Rectal smooth muscle tissue (tissue), 1 donor: ENCODE measurements at regions not wholly inside any gene's neighbourhood (a gene's known extent, or its start where the extent isn't known, plus 50 kb on each side); places are given as distances from the start of the nearest gene placed in this dataset.

ENCODE experiments used
- H3K27ac ChIP-seq: one replicate; pipeline ENCODE4 v1.7.0; 2013; ENCODE audit warnings: low read depth, low read length, inconsistent platforms
- H3K27me3 ChIP-seq: one replicate; pipeline ENCODE4 v1.7.0; 2013; ENCODE audit warnings: low read length; ENCODE audit not compliant: control insufficient read depth, insufficient read depth
- H3K36me3 ChIP-seq: one replicate; pipeline ENCODE4 v1.7.0; 2013; ENCODE audit warnings: low read length; ENCODE audit not compliant: control insufficient read depth, insufficient read depth
- H3K4me1 ChIP-seq: one replicate; pipeline ENCODE4 v1.7.0; 2013; ENCODE audit warnings: low read length; ENCODE audit not compliant: control insufficient read depth, insufficient read depth
- H3K4me3 ChIP-seq: one replicate; pipeline ENCODE4 v1.7.0; 2013; ENCODE audit warnings: low read length
- H3K9ac ChIP-seq: one replicate; pipeline ENCODE4 v1.7.0; 2013; ENCODE audit warnings: low read length

DNA sequence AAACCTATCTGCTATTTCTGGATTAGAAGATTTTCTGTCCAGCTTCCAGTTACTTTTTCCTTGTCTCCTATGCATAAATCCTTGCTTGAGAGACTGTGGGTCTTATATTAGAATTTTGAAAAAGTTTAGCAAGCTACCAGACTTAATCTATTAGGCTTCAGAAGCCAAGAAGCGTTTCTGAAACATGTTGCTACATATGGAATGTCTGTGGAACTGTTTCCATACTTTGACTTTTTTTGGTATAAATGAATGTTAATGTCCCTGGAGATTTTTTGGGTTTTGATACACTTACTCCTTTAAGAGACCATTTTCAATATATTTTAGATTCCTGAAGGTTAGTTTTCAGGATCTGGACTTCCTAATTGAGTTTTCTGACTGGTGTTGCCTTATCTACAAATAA, 191.4 kb upstream of the SGCD start:
- H3K27me3 ChIP-seq = no peaks in the 10 kb centered on the region
- no peak overlapping the region for H3K4me3 ChIP-seq
- no peaks in the 10 kb centered on the region for H3K4me1 ChIP-seq
- no peak overlapping the region for H3K27ac ChIP-seq
- no peak overlapping the region for H3K9ac ChIP-seq
- H3K36me3 ChIP-seq = no peaks in the 10 kb centered on the region

DNA sequence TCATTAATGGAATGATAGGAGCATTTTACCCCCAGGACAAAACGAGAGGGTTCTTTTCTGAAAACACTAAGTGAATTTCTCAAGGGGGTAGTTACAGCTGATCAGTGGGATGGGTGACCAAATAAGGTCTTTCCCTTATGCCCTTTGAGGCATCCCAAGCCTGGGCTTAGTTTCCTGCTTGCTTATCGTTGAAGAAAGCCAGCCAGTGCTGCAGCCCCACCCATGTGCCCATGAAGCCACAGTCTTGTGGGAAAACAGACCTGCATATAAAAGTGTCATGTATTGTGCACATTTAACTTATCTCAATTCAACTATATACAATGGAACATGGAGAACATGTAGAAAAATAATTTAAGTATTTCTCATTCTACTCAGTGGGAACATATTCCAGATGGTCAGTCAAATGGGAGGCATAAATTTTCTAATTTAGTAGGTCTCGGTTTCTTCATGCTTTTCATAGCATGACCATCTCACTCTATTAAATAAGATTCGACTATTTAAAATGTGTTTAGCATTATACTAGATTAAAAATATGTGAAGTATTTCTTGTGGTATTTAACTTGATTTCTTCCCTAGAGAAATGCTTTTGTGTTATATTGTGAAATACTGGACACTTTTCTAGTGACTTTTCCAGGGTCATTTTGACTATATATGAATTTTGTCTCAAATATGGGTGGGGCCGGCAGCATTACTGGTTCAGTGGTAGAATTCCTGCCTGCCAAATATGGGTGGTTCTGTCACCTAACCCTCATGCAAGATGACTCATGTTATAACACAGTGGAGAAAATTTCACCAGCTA, 189.7 kb upstream of the SGCD start:
- H3K9ac ChIP-seq = no peak overlapping the region
- no peak overlapping the region for H3K27ac ChIP-seq
- no peak overlapping the region for H3K4me3 ChIP-seq
- H3K27me3 ChIP-seq = no peaks in the 10 kb centered on the region
- no peaks in the 10 kb centered on the region for H3K36me3 ChIP-seq
- H3K4me1 ChIP-seq = no peaks in the 10 kb centered on the region

GRCh38 chr5:156142867-156143266, 184.1 kb upstream of the SGCD start:
- Histone ChIP-seq H3K36me3 (no peaks in the 10 kb centered on the region), H3K4me3 (no peak overlapping the region), H3K4me1 (no peaks in the 10 kb centered on the region), H3K9ac (no peak overlapping the region), H3K27ac (no peak overlapping the region), H3K27me3 (no peaks in the 10 kb centered on the region)

DNA sequence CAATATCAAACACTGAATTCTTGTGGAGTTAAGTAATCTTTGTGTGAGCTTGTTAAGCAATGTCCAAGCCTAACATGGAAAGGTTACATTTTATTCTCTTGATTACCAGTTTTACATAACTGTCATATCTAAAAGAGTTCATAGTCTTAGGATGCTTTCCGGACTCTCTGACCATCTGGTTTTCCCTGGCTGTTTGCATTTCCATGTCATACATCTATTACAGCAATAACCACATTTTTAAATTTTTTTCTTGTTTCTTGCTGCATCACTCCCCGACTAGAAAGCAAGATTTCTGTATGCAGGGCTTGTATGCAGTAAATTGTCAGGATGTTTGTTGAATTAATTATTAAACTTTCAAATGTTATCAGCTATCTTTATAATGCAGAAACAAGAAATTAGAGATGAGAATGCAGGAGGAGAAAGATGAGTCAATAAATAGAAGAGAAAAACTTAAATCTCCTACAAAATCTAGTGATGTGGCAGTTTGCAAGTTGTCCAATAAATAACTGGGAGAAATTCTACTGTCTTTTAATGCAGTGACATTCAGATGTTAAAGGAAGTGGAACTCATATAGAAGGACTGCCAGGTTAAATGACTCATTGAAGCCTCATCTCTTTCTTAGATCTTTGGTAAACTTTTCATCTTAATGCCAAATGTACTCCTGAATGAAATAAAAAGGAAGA, 179.6 kb upstream of the SGCD start:
- H3K27ac ChIP-seq = no peak overlapping the region
- no peaks in the 10 kb centered on the region for H3K36me3 ChIP-seq
- no peaks in the 10 kb centered on the region for H3K4me1 ChIP-seq
- no peak overlapping the region for H3K4me3 ChIP-seq
- no peaks in the 10 kb centered on the region for H3K27me3 ChIP-seq
- H3K9ac ChIP-seq = no peak overlapping the region

DNA sequence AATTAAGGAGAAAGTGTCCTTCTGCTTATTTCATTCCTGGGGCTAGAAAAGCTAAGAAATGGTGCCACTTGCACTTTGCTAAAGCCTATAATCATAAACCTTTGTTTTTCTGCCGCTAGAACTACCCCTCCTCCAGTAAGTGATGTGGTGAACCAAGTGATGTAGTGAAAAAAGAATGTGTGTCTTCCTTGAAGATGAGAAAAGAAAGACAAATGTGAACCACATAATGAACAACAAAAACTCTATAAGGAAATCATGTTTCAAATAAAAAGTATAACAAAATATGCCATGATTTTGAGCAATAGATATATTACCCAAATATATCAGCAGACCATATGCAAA, 179.0 kb upstream of the SGCD start:
- H3K9ac ChIP-seq = no peak overlapping the region
- H3K27me3 ChIP-seq = no peaks in the 10 kb centered on the region
- no peak overlapping the region for H3K4me3 ChIP-seq
- no peaks in the 10 kb centered on the region for H3K4me1 ChIP-seq
- no peak overlapping the region for H3K27ac ChIP-seq
- H3K36me3 ChIP-seq = no peaks in the 10 kb centered on the region

DNA sequence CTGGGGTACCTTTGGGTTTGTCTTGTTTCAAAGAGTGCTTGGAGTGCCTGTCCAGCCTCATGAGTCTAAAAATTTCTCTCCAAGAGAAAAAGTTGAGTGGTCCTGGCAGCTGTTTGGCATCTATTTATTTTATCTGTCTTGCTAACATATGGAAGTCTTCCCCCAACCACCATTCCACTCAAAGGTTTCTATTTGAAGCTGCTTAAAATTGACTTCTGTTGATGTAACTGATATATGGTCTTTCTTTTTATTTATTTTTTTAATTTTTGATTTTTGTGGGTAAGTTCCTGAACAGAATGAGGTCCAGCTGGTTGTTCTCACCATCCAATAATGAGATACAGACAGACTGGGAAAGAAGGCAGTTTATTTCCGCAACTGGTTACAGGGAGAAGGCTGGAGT, 178.7 kb upstream of the SGCD start:
- no peak overlapping the region for H3K4me3 ChIP-seq
- no peaks in the 10 kb centered on the region for H3K27me3 ChIP-seq
- H3K9ac ChIP-seq = no peak overlapping the region
- H3K27ac ChIP-seq = no peak overlapping the region
- no peaks in the 10 kb centered on the region for H3K36me3 ChIP-seq
- no peaks in the 10 kb centered on the region for H3K4me1 ChIP-seq

DNA sequence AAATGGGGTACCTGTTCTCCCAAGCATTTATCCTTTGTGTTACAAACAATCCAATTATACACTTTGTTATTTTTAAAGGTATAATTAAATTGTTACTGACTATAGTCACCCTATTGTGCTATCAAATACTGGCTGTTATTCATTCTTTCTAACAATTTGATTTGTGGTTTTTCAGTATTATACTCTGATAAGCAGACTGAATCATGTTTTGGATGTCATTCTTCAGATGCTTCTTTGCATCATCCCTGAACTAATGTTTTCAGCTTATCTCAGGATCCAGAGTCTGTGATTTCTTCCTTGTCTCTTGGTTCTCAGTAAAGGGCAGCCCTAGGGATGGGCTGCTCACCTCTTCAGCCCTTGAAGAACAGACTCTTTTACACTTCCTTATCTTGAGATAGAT, 177.8 kb upstream of the SGCD start:
- Histone ChIP-seq H3K4me1 (no peaks in the 10 kb centered on the region), H3K36me3 (no peaks in the 10 kb centered on the region), H3K4me3 (no peak overlapping the region), H3K27me3 (no peaks in the 10 kb centered on the region), H3K9ac (no peak overlapping the region), H3K27ac (no peak overlapping the region)

- Histone ChIP-seq H3K4me3 (no peak overlapping the region), H3K4me1 (no peaks in the 10 kb centered on the region), H3K36me3 (no peaks in the 10 kb centered on the region), H3K27me3 (no peaks in the 10 kb centered on the region), H3K9ac (no peak overlapping the region), H3K27ac (no peak overlapping the region)
Measured at GRCh38 chr5:156153602-156154001, 173.4 kb upstream of the SGCD start.

- no peaks in the 10 kb centered on the region for H3K27me3 ChIP-seq
- H3K4me3 ChIP-seq = no peak overlapping the region
- no peak overlapping the region for H3K27ac ChIP-seq
- no peaks in the 10 kb centered on the region for H3K36me3 ChIP-seq
- H3K9ac ChIP-seq = no peak overlapping the region
- no peaks in the 10 kb centered on the region for H3K4me1 ChIP-seq
Measured at GRCh38 chr5:156154757-156155156, 172.2 kb upstream of the SGCD start.

- no peak overlapping the region for H3K4me3 ChIP-seq
- no peaks in the 10 kb centered on the region for H3K36me3 ChIP-seq
- H3K4me1 ChIP-seq = no peaks in the 10 kb centered on the region
- no peaks in the 10 kb centered on the region for H3K27me3 ChIP-seq
- H3K27ac ChIP-seq = no peak overlapping the region
- no peak overlapping the region for H3K9ac ChIP-seq
Measured at GRCh38 chr5:156155598-156155997, 171.4 kb upstream of the SGCD start.

- Histone ChIP-seq H3K9ac (no peak overlapping the region), H3K36me3 (no peaks in the 10 kb centered on the region)
Measured at GRCh38 chr5:156164306-156164705, 162.7 kb upstream of the SGCD start.

GRCh38 chr5:156169495-156169894, 157.5 kb upstream of the SGCD start:
- no peak overlapping the region for H3K27ac ChIP-seq
- no peak overlapping the region for H3K9ac ChIP-seq
- H3K27me3 ChIP-seq = no peaks in the 10 kb centered on the region
- no peak overlapping the region for H3K4me3 ChIP-seq
- H3K36me3 ChIP-seq = no peaks in the 10 kb centered on the region
- no peaks in the 10 kb centered on the region for H3K4me1 ChIP-seq

More at GRCh38 chr5:156164306-156164705, 162.7 kb upstream of the SGCD start:
- no peaks in the 10 kb centered on the region for H3K27me3 ChIP-seq
- H3K4me3 ChIP-seq = no peak overlapping the region
- no peaks in the 10 kb centered on the region for H3K4me1 ChIP-seq
- H3K27ac ChIP-seq = no peak overlapping the region
